GM19043 (cell line): ENCODE measurements at regions not wholly inside any gene's neighbourhood (a gene's known extent, or its start where the extent isn't known, plus 50 kb on each side); places are given as distances from the start of the nearest gene placed in this dataset.
A peak's percentile ranks its signal among the peaks of the same experiment; 100 is the strongest.

Source experiments
- ATAC-seq: cut with Tn5 transposase; IDR thresholded peaks from one replicate; pipeline ENCODE4 v1.9.1; 2021; ENCODE audit warnings: low read depth; ENCODE audit not compliant: unreplicated experiment

DNA sequence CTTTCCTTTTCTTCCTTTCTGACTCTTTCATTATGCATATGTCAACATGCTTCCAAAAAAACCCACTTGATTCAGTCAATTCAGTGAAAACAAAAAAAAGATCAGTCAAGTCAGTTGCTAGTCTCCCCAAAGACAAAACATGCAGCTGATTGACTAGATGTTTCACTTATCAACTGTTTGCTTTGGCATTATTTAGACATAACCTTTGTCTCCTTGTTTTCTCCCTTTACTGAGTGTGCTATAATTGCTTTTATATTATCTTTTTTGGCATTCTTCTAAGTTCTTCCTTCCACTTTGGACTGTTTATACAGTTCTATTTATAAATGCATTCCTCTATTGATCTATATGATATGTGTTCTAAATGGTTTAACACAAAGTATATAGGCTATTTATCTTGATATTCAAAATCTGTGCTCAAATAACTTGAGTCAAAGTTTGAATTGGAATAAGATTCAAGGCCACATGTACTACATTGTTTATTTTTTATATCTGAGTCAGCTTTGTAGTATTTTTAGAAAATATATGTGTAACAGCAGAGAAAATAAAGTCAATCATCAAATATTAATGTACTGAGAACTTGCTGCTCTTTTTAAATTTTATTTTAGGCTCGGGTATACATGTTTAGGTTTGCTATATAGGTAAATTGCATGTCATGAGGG lies 260.5 kb downstream of the CENPW start:
- ATAC-seq, result no peak

DNA sequence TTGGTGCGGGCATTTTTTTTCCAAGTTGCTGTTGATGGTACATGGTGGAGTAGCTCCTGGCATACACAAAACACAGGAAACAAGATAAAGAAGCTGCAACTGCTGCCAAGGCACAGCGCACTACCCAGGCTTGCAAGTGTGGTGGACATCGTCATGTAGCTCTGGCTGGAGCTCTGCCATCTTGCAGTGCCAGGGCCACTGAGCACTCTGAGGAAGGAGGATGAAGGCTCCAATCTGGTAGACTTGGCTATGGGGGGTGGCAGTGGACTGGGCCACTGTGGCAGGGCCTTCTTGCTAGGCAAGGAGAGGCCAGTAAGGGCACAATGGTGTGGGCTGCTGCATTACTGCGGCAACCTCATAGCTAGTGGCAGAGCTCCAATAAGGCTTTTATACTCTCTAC lies 263.5 kb downstream of the CENPW start:
- no peak for ATAC-seq

DNA sequence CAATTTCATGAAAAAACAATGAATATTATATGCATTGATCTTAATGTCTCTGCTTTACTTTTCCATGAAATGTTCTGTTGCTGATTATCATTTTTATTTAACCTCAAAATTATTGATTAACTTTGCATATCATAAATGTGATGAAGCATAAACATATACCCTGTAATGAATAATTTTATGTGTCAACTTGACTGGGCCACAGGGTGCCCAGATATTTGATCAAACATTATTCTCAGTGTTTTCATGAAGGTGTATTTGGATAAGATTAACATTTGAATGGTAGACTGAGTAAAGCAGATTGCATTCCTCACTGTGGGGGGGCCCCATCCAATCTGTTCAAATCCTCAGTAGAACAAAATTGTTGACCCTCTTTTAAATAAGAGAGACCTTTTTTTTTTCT lies 265.2 kb downstream of the CENPW start:
- ATAC-seq, result no peak

DNA sequence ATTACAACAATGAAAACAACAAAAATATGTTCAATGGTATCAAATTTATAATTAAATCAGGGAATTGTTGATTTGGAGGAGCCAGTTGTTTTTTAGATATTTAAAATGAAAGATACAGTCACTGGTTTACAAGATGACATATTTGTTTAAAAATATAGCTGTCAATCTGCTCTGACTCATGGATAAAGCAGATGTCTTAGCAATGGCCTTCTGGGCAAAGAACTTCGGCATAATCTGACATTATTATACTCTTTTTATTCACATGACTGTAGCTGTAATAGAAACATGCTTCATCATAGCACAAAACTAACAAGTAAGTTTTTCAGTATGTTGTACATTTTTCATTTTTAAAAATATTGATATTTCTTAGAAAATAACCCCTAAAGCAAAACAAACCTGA lies 267.4 kb downstream of the CENPW start:
- no peak for ATAC-seq

DNA sequence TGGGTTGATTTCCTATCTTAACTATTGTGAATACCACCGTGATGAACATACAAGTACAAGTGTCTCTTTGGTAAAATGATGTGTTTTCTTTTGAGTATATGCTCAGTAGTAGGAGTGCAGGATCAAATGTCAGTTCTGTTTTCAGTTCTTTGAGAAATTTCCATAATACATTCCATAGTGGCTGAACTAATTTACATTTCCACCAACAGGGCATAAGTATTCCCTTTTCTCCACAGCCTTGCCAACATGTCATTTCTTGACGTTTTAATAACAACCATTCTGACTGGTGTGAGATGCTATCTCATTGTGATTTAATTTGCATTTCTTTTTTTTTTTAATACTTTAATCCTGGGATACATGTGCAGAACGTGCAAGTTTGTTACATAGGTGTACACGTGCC lies 268.8 kb downstream of the CENPW start:
- no peak for ATAC-seq

DNA sequence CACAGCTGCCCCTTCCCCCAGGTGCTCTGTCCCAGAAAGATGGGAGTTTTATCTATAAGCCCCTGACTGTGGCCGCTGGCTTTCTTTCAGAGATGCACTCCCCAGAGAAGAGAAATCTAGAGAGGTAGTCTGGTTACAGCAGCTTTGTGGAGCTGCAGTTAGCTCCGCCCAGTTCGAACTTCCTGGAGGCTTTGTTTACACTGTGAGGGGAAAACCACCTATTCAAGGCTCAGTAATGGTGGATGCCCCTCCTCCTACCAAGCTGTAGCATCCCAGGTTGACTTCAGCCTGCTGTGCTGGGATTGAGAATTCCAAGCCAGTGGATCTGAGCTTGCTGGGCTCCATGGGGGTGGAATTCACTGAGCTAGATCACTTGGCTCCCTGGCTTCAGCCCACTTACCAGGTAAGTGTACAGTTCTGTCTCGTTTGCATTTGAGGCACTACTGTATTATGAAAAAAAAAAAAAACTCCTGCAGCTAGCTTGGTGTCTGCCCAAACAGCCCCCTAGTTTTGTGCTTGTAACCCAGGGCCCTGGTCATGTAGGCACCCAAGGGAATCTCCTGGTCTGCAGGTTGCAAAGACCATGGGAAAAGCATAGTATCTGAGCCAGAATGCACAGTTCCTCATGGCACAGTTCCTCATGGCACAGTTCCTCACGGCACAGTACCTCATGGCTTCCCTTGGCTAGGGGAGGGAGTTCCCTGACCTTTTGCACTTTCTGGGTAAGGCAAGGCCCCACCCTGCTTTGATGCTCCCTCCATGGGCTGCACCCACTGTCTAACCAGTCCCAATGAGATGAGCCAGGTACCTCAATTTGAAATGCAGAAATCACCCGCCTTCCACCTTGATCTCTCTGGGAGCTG lies 275.0 kb downstream of the CENPW start:
- ATAC-seq, result peak; percentile 77

DNA sequence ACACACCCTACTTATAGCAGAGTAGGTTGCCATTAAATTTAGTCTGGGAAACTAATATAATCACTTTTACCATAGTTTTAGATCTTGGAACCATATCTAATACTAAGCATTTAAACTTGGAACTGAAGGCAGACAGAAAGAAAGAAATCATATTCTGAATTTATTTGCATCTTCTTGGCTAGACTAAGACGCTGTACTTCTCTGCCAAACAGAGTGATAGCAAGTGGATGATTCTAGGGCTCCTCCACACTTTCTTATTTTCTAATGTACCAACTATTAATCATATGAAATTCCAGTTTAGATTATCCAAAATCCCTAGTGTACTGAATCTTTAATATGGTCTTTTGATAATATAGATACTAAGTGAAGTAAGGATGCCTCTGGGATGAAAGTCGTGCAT lies 277.0 kb downstream of the CENPW start:
- no peak for ATAC-seq

DNA sequence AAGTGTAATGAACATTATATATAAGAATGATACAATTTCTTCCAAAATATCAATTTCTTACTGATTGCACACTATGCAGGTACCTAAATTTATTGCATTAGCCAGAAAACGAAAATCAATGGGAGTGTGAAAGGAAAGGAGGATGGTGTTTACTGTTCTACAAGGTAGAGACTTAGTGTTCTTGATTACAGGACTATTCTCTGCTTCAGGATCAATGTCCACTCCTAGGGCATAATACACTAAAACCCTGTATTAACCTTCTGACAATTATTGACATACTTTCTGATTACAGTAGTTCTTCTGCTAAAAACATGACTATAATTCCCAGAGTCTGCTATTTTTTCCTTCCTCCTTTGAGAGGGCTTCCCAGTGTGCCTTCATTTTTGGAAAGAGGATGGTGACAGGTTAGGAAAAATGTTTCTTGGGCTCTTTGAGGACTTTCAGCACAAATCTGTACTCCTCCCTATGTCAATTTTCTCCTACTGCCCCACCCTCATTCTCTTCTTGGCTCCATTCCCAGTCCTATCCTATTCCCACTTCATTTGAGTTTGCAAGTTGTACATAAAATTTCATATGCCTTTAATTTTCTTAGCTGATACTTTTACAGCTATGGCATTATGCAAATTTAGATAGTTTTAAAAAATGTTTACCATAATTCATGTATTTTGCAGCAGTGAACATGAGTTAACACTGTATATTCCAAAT lies 278.9 kb downstream of the CENPW start:
- ATAC-seq, result no peak

DNA sequence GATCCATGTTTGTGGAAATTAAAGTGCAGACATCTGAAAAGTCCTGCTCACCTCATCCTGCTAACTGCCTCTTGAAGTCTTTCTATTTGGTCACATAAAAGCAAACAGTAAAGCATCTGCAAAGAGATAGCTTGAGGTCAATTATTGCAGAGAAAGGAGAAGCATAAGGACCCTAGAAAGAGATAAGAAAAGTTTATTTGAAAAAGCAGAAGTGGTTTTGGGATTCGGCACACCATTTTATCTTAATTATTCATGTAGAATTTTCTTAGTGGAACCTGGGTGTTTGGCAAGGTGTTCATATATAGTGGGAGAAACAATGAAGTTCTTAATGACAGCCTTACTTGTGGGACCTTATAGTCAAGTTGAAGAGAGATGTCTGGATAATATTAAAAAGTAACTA lies 280.8 kb downstream of the CENPW start:
- ATAC-seq, result no peak

DNA sequence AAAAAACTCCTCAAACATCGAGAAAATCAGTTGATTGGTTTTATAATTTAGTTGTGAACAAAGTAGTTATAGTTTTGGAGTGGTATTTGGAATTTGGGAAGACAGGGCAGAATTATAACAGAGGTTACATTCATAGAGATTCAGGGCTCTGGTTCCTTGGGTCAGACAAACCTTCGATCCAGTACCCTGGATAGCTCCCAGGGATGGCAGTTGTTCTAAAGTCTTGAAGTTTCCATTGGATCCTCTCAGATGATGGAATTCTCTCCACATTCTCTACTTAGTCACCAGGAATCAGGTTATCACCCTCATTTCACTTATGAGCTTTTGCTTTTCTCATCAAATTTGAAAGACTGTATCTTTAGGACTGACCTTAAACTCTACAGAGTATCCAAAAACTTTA lies 285.1 kb downstream of the CENPW start:
- ATAC-seq, result no peak

DNA sequence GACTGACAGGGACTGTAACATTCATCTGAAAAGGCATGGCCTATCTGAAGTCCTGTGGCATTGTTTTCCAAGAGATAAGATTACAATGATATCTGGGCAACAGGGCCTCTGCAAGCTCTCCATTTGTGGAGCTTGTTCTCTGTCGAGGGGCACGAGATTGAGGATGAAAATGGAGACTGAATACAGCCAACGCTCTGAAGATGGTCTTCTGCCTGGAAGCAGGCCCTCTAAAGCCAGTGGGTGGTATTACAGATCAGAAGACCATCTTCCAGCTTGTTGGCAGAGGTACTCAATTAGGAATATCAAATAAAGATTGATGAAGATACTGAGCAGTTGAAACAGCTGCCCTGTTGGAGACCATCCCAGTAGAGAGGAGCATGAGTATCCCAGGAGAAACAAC lies 288.2 kb downstream of the CENPW start:
- ATAC-seq, result no peak

DNA sequence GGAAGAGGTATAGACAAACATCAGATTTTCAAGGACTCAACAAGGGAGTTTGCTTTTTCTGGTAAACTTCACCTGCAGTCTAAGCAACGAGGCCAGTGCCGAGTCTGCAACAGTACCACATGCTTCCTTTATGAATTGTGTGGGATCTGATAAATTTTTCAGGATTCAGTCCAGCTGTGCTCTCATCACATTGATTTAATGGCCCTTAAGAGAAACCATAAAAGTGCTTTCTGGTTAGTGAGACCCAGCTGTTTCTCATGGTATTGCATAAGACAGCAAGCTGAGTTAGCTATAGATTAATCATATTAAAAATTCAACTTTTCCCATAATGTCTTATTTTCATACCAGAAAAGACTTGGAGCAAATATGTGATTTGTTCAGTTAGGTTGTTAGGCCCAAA lies 291.4 kb downstream of the CENPW start:
- ATAC-seq, result no peak

DNA sequence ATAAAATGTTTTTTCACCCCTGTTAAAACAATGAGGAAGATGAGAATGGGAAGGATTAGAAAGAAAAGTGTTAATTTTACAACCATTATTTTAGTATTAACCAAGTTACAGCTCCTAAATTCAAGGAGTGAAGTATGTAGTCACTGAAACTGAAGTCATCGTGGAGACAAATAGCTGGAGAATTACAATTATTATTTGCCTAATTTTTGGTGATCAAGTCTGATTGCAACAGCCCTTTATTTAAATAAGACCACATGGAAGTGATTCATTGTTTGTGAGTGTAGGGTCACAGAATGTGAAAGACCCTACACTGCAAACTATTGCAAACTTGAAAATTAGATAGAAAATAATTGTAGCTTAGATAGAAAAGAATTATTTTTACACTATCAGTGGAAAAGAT lies 292.4 kb downstream of the CENPW start:
- no peak for ATAC-seq

DNA sequence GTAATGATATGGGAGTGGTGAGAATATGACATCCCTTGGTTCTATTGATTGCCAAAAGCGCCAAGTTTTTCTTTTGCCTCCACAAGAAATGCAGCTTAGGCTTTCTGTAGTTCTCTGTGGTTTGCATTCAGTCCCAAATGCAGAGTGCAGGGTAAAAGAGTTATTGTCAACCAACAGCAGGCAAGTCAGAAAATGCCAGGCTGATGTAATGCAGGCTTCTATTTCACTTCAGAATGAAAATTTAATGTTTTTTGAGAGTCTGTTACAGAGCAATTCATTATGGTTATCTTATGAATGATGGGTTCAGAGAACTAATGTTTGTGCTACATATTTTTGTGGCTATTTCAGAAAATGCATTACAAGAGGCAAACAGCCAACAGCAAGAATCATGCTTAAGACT lies 293.5 kb downstream of the CENPW start:
- ATAC-seq, result no peak

DNA sequence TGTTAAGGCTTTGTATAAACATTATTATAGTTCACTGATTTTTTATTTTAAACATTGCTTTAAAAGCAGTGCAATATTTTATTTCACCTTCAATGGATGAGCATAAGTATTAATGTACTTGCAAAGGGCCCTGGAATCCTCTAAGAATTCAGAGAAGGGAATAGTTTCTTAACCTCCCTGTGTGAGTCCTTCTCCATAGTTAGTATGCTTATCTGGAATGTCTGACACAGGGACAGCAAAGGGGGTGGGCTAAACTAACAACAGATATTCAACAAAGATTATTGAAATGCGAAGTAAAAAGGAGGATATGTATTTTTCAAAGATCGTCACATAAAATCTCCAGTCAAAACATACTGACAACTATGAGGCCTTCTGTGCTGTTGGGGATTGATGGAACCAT lies 300.4 kb downstream of the CENPW start:
- ATAC-seq, result no peak

DNA sequence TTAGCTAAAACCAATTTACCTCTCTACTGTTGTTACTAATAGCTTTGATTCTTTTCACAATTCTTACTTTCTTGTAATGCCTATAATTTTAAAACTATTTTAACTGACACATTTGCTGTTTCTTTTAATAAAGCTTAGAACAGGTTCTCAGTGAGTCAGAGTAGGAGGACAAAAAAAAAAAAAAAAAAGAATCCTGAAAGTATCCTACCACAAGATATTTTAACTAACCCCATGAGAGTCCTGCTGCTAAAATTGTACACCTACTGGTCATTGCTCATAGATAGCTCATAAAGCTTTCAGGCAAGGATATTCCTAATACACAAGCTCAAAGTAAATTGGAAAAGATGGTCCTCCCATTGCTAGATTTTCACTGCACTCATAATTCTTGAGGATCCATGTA lies 301.0 kb downstream of the CENPW start:
- no peak for ATAC-seq

DNA sequence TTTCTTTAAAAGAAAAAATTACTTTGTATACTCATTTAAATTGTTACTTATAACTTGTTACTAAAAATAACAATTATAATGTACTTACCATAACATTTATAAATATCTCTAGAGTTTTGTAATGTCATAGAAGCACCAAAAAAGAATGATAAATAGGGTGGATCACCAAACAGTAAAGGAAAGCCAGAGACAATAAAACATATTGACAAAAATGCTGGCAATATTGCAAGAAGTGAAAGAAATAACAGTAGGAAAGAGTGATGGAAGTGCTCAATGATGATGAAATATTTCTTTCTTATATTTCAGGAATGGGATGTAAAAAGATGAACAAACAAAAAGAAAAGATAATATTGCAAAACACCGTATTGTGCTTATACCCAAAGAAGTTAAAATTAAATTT lies 301.7 kb downstream of the CENPW start:
- no peak for ATAC-seq

DNA sequence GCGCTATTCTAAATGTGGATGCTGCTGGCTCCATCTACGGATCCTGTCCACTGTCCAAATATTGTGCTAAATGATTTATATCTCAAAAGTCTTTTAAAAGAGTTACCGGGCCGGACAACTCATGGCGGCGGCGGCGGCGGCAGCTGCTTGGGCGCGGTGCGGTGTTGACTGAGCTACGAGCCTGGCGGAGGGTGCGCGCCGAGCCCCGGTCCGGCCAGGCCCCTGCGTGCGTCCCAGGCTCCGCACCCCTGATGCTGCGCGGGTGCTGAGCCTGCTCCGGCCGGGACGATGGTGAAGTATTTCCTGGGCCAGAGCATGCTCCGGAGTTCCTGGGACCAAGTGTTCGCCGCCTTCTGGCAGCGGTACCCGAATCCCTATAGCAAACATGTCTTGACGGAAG lies 303.4 kb downstream of the CENPW start:
- no peak for ATAC-seq

DNA sequence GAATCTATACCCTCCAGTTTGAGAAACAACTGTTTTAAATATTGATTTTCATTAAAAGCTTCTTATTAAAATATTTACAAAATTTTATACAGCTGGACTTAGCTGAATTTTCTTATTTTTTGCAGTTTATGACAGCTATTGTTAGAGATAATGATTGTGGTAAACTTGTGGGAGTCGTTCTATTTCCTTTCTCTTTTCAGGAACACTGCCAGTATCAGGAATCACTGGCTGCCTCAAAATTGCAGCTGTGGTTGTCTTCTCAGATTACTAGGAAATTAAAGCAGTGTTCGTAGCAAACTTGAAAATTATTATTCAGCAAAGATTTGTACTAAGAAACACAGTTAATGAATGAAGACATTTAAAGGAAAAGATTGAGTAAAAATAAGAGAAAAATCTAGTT lies 311.0 kb downstream of the CENPW start:
- ATAC-seq, result no peak

DNA sequence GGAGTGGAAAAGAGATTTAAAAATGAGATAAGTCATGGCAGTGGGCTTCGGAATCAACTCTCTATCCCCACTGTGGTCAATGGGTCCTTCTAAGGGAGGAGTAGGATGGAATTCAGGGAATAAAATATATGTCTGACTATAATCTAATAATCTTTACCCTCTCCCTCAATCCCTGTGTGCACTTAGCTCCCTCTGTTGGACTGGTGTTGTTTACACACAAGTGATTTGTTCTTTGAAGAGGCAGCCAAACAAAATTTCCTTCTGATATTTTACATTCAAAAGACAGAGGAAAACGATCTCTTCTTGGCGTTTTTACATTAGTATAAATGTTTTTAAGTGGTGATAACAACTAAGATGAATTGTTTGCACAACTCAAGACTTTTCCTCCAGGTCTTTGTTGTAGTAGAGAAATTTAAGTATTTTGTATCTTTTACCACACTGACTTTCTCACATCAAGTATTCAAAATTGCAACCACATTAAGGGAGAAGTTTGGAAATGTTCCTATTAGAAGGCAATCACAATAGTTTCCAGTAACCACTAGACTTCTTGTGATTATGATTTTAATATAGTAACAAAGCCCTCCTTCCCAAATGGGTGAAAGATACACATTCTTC lies 317.8 kb downstream of the CENPW start:
- no peak for ATAC-seq

DNA sequence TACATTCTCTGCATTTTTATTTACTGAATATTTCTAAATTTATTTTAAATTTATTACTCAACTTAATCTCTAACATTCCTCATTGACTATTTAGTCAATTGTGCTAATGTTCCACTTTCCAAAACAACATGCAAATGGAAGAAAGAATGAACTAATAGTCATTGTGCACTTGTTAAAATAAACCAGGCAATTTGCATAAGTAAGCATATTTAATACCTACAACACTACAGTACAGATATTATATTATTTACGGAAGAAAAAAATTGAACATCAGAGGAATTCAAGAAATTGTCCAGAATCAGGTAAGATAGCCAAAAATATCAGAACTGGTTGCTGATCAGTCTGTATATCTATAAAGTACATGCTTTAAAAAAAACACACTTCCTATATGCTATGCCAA lies 320.5 kb downstream of the CENPW start:
- no peak for ATAC-seq
